ENCODE measurements at regions not wholly inside any gene's neighbourhood (a gene's known extent, or its start where the extent isn't known, plus 50 kb on each side); places are given as distances from the start of the nearest gene placed in this dataset.

GRCh38 chr18:72235422-72235821 lies 308.7 kb downstream of the CBLN2 start:
- no peaks in the 10 kb centered on the region for H3K9me3 Mint-ChIP-seq
- H3K27me3 Mint-ChIP-seq (ENCODE audit: low read depth), result no peaks in the 10 kb centered on the region
- no peak for TF ChIP-seq CTCF (IDR thresholded peaks at IDR 0.05; ENCODE audit: unreplicated experiment in 3 of 3)
- H3K27ac Mint-ChIP-seq, result no peak overlapping the region
- H3K4me3 Mint-ChIP-seq, result no peak overlapping the region
- no peaks in the 10 kb centered on the region for H3K4me1 Mint-ChIP-seq
- H3K36me3 Mint-ChIP-seq (ENCODE audit: low read depth), result no peaks in the 10 kb centered on the region

GRCh38 chr18:72233106-72233505 lies 311.0 kb downstream of the CBLN2 start:
- Mint-ChIP-seq H3K4me1 (no peaks in the 10 kb centered on the region), H3K9me3 (no peaks in the 10 kb centered on the region), H3K27ac (no peak overlapping the region), H3K4me3 (no peak overlapping the region), H3K27me3 (ENCODE audit: low read depth) (no peaks in the 10 kb centered on the region), H3K36me3 (ENCODE audit: low read depth) (no peaks in the 10 kb centered on the region)
- TF ChIP-seq CTCF (IDR thresholded peaks at IDR 0.05; ENCODE audit: unreplicated experiment in 3 of 3), result no peak

GRCh38 chr18:72232644-72233043 lies 311.5 kb downstream of the CBLN2 start:
- H3K4me3 Mint-ChIP-seq, result no peak overlapping the region
- no peak overlapping the region for H3K27ac Mint-ChIP-seq
- no peak for TF ChIP-seq CTCF (IDR thresholded peaks at IDR 0.05; ENCODE audit: unreplicated experiment in 3 of 3)
- no peaks in the 10 kb centered on the region for H3K36me3 Mint-ChIP-seq (ENCODE audit: low read depth)
- H3K4me1 Mint-ChIP-seq, result no peaks in the 10 kb centered on the region
- no peaks in the 10 kb centered on the region for H3K27me3 Mint-ChIP-seq (ENCODE audit: low read depth)
- no peaks in the 10 kb centered on the region for H3K9me3 Mint-ChIP-seq

GRCh38 chr18:72225958-72226357 lies 318.2 kb downstream of the CBLN2 start:
- H3K27ac Mint-ChIP-seq, result no peak overlapping the region
- no peaks in the 10 kb centered on the region for H3K9me3 Mint-ChIP-seq
- H3K4me3 Mint-ChIP-seq, result no peak overlapping the region
- H3K36me3 Mint-ChIP-seq (ENCODE audit: low read depth), result no peaks in the 10 kb centered on the region
- no peaks in the 10 kb centered on the region for H3K4me1 Mint-ChIP-seq
- H3K27me3 Mint-ChIP-seq (ENCODE audit: low read depth), result no peaks in the 10 kb centered on the region
- TF ChIP-seq CTCF (IDR thresholded peaks at IDR 0.05; ENCODE audit: unreplicated experiment in 3 of 3), result no peak

- Mint-ChIP-seq H3K4me3 (no peak overlapping the region), H3K27ac (no peak overlapping the region), H3K36me3 (ENCODE audit: low read depth) (no peaks in the 10 kb centered on the region), H3K27me3 (ENCODE audit: low read depth) (no peaks in the 10 kb centered on the region), H3K4me1 (no peaks in the 10 kb centered on the region), H3K9me3 (no peaks in the 10 kb centered on the region)
- no peak for TF ChIP-seq CTCF (IDR thresholded peaks at IDR 0.05; ENCODE audit: unreplicated experiment in 3 of 3)
These were observed 320.4 kb downstream of the CBLN2 start for GRCh38 chr18:72223733-72224132.

- no peaks in the 10 kb centered on the region for H3K36me3 Mint-ChIP-seq (ENCODE audit: low read depth)
- no peaks in the 10 kb centered on the region for H3K4me1 Mint-ChIP-seq
- no peak for TF ChIP-seq CTCF (IDR thresholded peaks at IDR 0.05; ENCODE audit: unreplicated experiment in 3 of 3)
- no peak overlapping the region for H3K4me3 Mint-ChIP-seq
- no peaks in the 10 kb centered on the region for H3K9me3 Mint-ChIP-seq
- no peaks in the 10 kb centered on the region for H3K27me3 Mint-ChIP-seq (ENCODE audit: low read depth)
- no peak overlapping the region for H3K27ac Mint-ChIP-seq
These were observed 335.0 kb downstream of the CBLN2 start for GRCh38 chr18:72208920-72209676.
